GM21526 (cell line): ENCODE measurements at regions not wholly inside any gene's neighbourhood (a gene's known extent, or its start where the extent isn't known, plus 50 kb on each side); places are given as distances from the start of the nearest gene placed in this dataset.

Source experiments
- ATAC-seq: cut with Tn5 transposase; IDR thresholded peaks from one replicate; pipeline ENCODE4 v1.9.1; 2021; ENCODE audit warnings: moderate library complexity; ENCODE audit not compliant: unreplicated experiment, low FRiP score

DNA sequence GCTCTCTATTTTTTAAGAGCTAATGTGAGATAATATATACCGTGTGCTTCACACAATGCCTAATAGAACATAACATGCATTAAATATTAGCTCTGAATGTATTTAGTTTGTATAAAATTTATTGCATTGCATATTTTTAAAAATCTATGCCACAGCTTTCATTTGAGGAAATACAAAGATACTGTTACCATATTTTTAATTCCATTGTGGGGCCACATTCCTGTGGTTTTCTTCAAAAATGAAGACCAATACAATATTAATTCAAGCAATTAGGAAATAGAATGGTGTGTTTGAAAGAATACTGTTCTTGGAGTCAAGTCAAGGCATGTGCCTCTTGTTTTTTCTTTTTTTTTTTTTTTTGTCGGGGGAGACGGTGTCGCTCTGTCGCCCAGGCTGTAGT, 95.4 kb upstream of the CADPS start:
- ATAC-seq: no peak

DNA sequence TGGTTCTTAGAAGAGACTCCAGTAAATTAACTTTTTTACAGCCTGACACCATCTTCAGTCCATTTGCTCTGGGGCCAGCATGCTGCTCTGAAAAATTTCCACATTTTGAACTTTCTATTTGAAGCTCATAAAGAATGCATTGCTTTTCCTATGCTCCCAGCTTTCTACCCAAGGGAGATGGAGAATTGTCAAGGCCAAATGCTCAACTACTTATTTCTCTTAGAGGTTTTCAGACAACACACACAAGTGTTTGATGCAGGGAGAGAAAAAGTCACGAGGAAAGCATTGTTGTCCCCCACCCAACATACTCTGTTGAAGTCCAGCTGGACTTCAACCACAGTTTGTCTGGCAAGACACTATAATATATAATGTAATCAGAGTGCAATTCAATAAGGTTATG, 100.3 kb upstream of the CADPS start:
- no peak for ATAC-seq

DNA sequence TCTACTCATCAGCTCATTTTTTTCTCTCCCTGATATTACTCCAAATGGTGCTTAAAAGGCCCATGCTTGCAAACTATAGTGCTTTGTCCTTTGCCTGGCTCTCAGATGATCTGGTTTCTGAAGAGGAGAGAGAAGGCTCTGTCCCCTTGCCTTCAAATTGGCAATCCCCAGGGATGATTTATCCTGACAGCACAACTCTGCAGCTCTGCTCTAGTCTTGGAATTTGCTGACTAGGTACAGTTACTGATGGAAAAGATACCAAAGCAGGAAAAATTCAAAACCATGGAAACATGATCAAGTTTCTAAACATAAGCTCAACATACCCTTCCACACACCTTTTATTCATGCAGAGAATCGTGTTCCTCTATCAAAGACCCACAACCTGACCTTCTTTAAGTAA, 106.7 kb upstream of the CADPS start:
- ATAC-seq: no peak

- ATAC-seq: no peak
These were observed 107.7 kb upstream of the CADPS start for GRCh38 chr3:62982795-62983455.

- ATAC-seq: no peak
These were observed 110.8 kb upstream of the CADPS start for GRCh38 chr3:62986061-62986460.

- ATAC-seq: no peak
These were observed 112.5 kb upstream of the CADPS start for GRCh38 chr3:62987721-62988120.

GRCh38 chr3:62990704-62991413, 115.6 kb upstream of the CADPS start:
- no peak for ATAC-seq

DNA sequence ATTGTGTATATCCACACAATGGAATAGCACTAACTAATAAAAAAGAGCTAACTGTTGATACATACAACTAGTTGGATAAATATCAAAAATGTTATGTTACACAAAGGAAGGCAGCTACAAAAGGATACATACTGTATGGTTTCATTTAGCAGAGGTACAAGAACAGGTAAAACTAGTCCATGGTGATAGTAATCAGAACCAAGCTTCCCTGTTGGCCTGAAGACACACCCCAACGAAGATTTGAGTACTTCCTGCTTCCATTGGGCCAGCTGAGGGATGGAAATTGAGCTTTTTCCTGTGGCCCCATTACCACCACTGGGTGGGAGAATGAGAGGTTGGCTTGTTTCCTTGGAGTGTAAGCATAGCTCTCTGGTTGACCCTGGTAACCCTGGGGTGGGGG, 117.3 kb upstream of the CADPS start:
- ATAC-seq: no peak

- no peak for ATAC-seq
These were observed 119.9 kb upstream of the CADPS start for GRCh38 chr3:62995119-62995518.

DNA sequence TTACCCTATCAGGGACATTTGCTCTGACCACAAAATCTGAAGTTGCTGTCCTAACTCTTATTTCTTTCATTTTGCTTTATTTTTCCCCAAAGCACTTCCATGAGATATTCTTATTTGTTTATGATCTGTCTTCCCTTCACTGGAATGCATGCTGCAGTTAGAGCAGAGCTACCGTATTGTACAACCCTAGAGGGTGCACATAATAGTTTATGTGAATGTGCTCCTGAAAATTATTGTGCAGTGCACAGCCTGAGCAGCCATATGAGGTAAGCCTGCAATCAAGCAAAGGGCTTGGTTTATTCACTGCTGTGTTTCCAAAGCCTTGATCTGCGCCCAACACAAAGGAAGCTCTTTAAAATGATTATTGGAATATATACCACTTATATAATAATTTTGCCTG, 120.3 kb upstream of the CADPS start:
- no peak for ATAC-seq

DNA sequence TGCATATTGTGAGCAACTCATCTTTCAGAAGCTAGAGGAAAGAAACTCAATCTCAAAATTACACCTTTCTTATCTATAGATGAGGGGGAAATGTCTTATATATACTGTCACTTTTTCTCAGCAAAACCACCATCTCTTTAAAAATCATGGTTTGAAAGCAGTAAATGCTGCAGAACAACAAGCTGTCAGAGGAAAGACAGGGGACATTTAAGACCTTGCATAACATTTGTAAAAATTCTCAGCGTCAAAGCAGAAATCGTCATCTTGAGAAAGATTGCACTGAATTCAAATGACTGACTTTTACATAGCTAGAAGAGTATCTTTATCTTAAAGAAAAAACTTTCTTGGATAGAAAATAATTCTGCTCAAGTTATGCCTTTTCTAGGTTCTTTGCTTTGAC, 122.2 kb upstream of the CADPS start:
- no peak for ATAC-seq

DNA sequence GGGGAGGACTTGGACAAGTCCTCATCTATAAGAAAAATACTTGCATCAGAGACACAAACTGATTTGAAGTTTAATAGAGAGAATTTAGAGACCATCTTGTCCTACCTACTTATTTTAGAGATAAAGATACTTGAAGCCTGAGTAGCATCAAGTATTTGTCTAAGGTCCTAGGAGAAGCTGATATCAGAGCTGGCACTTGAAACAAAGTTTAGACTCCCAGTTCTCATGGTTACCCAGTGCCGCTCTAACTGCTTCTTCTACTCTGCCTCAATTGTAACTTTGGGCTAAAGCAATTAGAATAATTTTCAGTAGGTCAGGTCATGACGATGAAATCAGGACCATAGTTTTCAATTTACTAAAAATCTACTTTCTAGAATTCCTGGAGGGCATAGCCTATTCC, 123.9 kb upstream of the CADPS start:
- ATAC-seq: no peak

DNA sequence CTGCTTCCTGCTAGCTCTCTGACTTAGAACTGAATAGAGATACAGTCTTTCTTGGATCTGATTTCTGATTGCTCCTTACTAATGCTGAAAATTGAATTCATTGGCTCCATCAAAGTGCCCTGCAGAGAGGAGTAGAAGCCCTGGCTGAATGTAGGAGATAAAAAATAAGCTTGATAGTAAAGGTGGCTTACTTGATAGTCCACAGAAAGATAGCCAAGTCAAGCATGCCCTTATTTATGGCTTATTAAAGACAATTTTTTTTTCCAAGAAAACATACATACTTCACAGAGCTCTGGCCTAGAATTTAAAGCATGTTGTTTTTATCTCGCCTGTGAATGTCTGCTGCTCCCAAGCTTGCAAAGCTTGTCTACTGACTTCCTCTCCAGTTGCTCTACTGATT, 124.6 kb upstream of the CADPS start:
- no peak for ATAC-seq

DNA sequence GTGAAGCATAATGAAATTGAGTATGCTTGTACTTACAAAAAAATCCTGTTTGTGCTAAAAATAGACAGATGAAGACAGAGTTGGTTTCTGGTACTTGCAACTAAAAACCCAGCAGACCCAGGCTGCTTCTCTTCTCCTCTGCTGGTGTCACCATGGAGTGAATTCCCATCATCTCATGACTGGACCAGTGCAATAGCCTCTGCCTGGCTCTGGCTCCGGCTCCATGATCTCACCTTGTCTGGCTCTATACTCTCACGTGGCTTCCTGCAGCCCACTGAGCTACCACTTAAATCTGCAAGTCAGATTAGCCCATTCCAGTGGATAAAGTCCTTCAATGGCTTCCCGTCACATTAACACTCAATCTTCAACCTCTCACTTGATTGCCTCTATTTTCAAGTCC, 129.2 kb upstream of the CADPS start:
- no peak for ATAC-seq

DNA sequence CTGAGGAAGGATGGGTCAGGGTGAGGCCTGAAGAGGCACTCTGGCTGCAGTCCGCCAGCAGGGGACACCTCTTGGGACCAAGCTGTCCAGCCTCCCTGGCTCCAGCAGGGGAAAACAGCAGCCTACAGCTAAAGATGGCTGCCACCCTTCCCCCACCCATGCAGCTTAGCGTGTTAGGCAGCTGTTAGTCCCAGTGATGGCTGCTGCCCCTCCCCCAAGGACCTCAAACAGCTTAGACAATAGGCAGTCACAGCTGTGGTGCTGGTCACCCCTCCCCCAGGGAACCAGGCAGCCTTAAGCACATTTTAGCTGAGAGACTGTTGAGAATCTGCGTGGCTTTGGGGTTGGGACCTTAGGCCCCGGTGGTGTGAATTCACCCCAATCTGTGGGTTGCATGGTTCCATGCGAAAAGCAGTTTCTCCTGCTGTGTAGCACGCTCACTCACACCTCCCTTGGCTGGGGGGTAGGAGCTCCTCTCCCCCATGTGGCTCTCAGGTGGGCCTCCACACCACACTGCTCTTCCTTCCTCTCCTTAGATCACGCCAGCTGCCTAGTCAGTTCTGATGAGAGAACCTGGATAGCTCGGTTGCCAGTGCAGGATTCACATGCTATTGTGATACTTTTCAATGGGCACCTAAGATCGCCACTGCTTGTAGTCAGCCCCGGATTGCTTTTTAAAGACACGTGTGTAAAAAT, 140.5 kb upstream of the CADPS start:
- no peak for ATAC-seq

DNA sequence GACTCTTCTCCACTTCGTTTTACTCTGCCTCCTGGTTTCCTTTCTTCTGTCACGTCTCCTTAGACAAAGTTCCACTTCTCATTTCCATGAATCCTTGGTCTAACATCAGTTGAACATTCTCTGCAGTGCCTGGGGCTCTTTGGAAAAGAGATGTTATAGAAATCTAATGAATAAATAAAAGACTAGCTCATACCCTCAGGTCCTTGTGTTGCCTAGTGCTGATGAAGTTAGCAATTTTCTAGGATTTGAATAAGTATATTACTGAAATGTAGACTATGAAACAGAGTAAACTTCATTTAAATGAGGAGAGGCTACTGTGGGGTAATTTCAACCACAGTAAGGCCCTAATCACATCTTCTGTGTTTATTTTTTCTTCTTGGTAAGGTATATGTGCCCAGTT, 146.9 kb upstream of the CADPS start:
- no peak for ATAC-seq

GRCh38 chr3:63026722-63027121, 151.5 kb upstream of the CADPS start:
- ATAC-seq: no peak

GRCh38 chr3:63029326-63029725, 154.1 kb upstream of the CADPS start:
- no peak for ATAC-seq

GRCh38 chr3:63029921-63030320, 154.7 kb upstream of the CADPS start:
- ATAC-seq: no peak

GRCh38 chr3:63030666-63031065, 155.4 kb upstream of the CADPS start:
- no peak for ATAC-seq

DNA sequence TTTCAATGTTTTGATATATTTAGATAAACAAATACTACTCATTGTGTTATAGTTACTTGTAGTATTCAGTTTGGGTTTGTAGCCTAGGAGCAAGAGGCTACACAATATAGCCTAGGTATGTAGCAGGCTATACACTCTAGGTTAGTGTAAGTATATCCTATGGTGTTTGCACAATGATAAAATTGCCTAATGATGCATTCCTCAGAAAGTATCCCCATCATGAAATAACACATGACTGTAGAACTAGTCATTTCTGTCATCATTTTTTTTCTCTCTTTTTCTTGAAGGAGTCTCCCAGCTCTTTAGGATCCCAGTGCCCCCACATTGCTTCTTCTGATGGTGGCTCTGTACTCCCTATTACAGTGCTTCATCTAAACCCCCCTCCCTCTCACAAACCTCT, 157.7 kb upstream of the CADPS start:
- no peak for ATAC-seq

DNA sequence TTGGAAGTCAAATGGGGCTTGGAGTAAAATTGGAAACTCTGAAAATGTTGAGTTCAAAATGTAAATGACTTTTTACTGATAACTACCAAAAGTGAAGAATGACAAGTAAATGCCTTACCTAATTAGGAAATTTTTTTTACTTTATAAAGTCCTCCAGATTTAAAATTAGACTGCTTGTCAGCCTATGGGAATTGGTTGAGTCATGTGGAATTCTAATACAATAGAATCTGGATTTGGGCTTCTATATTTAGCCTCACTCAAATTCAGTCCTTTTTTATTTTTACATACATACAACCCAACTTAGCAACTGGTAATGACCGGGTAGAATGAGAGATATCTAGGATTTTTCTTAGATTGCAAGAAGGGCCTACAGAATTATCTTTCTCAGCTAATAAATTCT, 158.9 kb upstream of the CADPS start:
- no peak for ATAC-seq
